Loucy (cell line): ENCODE measurements at regions not wholly inside any gene's neighbourhood (a gene's known extent, or its start where the extent isn't known, plus 50 kb on each side); places are given as distances from the start of the nearest gene placed in this dataset.

Experiments
- EZH2phosphoT487 ChIP-seq: fragments of 200-600 bp; IDR thresholded peaks from 2 replicates; pipeline ENCODE4 v1.6.1; 2018; ENCODE audit warnings: antibody characterized with exemption, mild to moderate bottlenecking, moderate library complexity, borderline replicate concordance
- TF ChIP-seq, protein P1 (sequence below): fragments of 200-600 bp; sonication (generic); conservative IDR thresholded peaks from 2 replicates; pipeline ENCODE4 v1.5.1; 2014; ENCODE audit warnings: mild to moderate bottlenecking, antibody characterized with exemption, low read length

DNA sequence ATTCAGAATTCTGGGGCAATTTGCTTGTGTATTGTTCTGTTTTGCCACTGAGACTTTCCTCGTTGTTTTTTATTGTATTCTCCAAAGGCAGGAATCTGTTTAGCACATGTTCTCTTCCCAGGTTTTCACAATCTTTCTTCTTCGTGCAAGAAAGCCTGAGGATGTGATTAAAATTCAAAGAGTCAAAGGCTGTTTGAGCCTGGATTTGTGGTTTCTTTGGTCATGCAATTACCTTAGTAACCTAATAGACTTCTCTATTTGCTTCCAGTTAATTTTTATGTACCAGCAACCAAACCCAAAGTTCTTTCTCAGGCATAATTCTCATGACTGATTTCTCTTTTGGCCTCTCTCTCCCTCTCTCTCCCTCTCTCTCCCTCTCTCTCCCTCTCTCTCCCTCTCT, 1420.1 kb upstream of the TENM3 start:
- TF ChIP-seq, protein P1, sequence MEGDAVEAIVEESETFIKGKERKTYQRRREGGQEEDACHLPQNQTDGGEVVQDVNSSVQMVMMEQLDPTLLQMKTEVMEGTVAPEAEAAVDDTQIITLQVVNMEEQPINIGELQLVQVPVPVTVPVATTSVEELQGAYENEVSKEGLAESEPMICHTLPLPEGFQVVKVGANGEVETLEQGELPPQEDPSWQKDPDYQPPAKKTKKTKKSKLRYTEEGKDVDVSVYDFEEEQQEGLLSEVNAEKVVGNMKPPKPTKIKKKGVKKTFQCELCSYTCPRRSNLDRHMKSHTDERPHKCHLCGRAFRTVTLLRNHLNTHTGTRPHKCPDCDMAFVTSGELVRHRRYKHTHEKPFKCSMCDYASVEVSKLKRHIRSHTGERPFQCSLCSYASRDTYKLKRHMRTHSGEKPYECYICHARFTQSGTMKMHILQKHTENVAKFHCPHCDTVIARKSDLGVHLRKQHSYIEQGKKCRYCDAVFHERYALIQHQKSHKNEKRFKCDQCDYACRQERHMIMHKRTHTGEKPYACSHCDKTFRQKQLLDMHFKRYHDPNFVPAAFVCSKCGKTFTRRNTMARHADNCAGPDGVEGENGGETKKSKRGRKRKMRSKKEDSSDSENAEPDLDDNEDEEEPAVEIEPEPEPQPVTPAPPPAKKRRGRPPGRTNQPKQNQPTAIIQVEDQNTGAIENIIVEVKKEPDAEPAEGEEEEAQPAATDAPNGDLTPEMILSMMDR = no peak
- TF ChIP-seq EZH2phosphoT487 = no peak
